GM12892 (cell line): ENCODE measurements at regions not wholly inside any gene's neighbourhood (a gene's known extent, or its start where the extent isn't known, plus 50 kb on each side); places are given as distances from the start of the nearest gene placed in this dataset.

Source experiments
- DNase-seq: peaks from one replicate; pipeline ENCODE4 v3.0.0; 2011; ENCODE audit not compliant: insufficient read length
- FAIRE-seq: peaks from 2 replicates; lab custom pipeline; 2011; peaks lifted over from hg19 to GRCh38; lab: Jason Lieb, UNC
- POLR2A ChIP-seq: IDR thresholded peaks from 2 replicates; pipeline ENCODE4 v1.6.1; 2011; ENCODE audit warnings: low read depth, low read length, control low read depth
- POLR2AphosphoS5 ChIP-seq: IDR thresholded peaks from 2 replicates; pipeline ENCODE4 v1.6.1; 2011; ENCODE audit warnings: low read depth, low read length, control low read depth
- TAF1 ChIP-seq: IDR thresholded peaks from 2 replicates; pipeline ENCODE4 v1.6.1; 2011; ENCODE audit warnings: low read depth, mild to moderate bottlenecking, control low read depth, low read length, borderline replicate concordance

DNA sequence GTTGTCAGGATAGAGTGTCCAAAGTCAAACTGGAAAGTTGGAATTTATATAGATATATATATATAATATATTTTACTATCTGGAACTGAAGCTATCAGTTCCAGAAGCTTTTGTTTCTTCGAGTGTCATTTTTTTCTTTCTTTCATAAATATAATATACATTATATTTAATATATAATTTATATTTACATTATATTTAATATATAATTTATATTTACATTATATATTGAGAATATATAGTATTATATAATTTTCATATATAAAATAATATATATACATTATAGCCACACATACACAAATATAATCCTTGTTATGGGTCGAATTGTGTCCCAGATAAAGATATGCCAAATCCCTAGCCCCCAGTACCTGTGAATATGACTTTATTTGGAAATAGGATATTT is 842.3 kb upstream of the LRRC4C start:
- TF ChIP-seq POLR2A (no peak), POLR2AphosphoS5 (no peak), TAF1 (no peak)
- FAIRE-seq (no peak), DNase-seq (no peak)

DNA sequence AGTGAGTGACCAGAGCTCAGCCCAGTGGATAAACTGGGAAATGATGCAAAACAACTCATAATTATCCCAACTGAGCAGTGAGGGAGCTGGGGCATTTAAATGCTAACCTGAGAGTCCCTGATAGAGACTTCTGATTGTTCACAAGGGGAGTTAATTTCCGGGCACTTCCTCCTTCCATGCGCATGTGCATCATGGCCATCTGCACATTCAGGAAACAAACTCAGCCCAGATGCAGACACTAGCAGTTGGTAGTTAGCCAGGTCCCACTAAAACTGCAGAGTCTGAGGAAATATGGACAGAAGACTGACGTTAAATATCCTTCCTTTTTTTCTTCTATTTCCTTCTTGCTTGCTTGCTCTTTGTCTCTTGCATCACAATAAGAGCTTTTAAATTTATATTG is 852.1 kb upstream of the LRRC4C start:
- no peak for TF ChIP-seq POLR2AphosphoS5
- TF ChIP-seq POLR2A = no peak
- no peak for TF ChIP-seq TAF1
- FAIRE-seq (no peak), DNase-seq (no peak)

DNA sequence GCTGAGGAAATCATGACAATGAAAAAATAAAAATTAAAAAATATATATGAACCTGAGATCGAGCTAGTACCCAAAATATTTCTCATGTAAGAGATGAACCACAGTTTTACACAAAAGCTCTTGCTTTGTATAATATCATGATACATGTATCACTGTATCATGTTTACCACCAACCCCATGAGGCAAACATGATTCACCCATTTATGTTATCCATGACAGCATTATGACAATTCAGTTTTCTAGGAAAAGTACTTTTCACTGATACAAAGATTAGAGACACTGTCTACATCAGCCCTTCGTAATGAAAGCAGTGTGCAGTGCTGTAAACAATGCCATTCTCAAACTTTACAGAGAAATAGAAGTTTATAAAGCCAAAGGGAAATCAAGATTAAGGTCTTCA is 852.5 kb upstream of the LRRC4C start:
- TF ChIP-seq TAF1 (no peak), POLR2AphosphoS5 (no peak), POLR2A (no peak)
- FAIRE-seq = no peak
- no peak for DNase-seq

DNA sequence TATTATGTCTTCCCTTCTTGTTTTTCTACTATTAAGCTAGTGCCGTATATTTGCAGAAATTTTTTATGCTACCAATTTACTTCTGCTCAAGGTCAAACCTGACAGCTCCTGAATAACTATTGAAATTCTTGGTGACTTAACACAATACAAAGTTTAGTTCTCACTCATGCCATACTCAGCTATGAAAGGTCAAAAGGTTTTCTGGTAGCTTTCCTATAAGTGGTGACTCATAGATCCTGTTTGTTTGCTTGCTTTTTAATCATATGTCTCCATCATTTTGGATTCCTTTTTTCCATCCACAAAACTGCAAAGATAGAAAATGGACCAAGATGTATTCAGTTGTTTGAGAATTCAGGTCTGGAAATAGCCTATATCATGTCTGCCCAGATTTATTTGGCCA is 855.8 kb upstream of the LRRC4C start:
- FAIRE-seq (no peak), DNase-seq (no peak)
- TF ChIP-seq POLR2A = no peak
- no peak for TF ChIP-seq TAF1
- TF ChIP-seq POLR2AphosphoS5 = no peak

DNA sequence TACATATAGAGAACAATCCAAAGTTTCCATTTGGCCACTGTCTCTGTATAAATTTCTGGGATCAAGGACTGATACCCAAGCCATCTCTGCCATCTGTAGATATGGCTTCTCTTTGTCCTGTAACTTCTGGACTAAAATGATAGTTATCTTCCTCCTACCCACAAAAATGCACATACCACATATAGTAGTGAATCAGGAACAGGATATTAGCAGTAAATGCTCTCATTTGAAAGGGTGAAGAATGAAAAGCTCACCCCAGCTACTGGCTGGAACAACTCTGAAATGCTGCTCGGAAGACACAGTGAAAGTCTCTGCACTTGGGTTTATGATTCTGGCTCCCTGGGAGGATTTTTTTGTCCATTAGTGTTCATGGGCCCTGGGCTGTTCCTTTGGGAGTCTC is 856.4 kb upstream of the LRRC4C start:
- no peak for TF ChIP-seq POLR2A
- TF ChIP-seq TAF1 = no peak
- TF ChIP-seq POLR2AphosphoS5 = no peak
- FAIRE-seq (no peak), DNase-seq (no peak)

DNA sequence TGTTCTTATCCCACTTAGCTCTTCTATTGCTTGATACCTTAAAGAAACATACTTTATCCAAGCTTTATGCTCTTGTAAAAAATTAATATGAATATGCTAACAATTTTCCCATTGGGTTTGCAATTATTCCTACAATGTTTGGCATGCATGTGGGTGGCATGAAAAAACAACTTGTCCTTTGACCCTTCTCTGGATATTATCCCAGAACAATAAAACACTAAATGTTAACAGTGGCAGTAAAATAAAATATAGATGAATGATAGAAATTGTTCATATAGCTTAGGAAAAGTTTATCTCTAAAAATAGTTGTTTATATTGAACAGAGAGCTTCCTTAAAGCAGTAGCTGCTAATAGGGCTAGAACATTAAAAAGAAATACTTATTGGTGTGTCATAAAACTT is 860.5 kb upstream of the LRRC4C start:
- no peak for TF ChIP-seq TAF1
- TF ChIP-seq POLR2A = no peak
- no peak for TF ChIP-seq POLR2AphosphoS5
- FAIRE-seq (no peak), DNase-seq (no peak)

DNA sequence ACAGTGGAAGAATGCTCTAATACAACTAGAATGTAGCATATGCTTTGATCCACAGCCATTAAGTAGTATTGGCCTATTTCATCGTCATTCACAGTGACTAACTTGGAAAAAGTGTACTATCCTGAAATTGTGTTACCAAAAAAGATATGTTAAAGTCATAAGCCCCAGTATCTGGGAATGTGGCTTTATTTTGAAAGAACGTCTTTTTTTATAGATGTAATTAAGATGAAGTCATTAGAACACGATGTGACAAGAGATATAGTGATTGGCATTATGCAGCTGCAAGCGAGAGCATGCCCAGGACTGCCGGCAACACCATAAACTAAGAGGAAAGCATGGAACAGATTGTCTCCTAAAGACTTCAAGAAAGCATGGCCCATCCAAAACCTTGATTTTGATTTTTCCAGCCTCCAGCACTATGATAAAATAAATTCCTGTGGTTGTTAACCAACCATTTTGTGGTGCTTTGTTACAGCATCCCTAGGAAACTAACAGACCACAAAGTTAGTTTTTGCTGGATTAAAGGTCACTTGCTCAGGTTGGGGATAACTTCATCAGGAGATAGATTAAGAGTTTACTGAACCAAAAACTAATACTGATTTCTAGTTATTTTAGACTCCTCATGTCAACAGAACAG is 870.6 kb upstream of the LRRC4C start:
- DNase-seq (no peak), FAIRE-seq (no peak)
- TF ChIP-seq TAF1 (no peak), POLR2AphosphoS5 (no peak), POLR2A (no peak)

DNA sequence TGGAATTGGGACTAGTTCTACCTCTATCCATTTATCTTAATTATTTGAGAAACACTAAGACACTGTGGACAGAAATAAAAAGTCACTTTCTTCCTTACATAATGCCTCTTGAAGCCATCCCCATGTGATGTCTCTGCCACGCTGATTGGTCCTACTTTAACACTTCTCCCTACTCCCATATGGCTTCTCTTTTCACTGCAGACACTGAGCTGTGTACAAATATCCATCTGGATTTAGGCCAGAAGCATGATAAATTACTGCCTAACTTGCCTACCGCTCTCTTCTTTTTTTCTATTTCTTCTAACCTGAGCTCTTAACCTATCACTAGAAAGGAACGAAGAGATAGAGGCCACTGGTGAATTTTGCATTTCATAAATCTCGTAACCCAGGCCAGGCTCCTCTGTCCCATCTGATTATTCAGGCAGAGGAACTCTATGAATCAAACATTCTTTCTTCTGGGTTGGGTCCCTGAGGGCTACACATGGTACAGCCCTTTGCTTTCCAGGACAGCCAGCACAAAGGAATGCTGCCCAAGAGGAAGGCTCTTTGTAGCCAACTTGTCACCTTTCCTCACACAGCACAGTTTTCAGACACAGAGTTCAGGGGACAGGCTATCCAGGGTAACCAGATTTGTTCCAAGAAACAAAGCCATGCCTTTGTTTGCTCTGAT is 878.5 kb upstream of the LRRC4C start:
- FAIRE-seq = no peak

DNA sequence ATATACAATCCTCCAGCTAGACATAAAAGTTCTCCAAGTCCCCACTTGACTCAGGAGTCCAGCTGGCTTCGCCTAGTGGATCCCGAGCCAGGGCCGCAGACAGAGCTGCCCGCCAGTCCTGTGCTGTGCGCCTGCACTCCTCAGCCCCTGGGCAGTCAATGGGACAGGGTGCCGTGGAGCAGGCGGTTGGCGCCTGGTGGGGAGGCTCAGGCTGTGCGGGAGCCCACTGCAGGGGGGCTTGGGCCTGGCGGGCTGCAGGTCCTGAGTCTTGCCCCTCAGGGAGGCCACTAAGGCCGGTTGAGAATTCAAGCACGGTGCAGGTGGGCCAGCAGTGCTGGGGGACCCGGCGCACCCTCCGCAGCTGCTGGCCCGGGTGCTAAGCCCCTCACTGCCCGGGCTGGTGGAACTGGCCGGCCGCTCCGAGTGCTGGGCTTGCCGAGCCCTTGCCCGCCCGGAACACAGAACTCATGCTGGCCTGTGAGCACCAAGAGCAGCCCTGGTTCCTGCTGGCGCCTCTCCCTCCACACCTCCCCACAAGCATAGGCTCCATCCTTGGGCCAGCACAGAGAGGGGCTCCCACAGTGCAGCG is 884.8 kb upstream of the LRRC4C start:
- FAIRE-seq (no peak), DNase-seq (no peak)
- TF ChIP-seq POLR2A = no peak
- no peak for TF ChIP-seq TAF1
- no peak for TF ChIP-seq POLR2AphosphoS5

More for the DNA sequence above, 878.5 kb upstream of the LRRC4C start:
- DNase-seq = no peak
- TF ChIP-seq POLR2AphosphoS5 (no peak), TAF1 (no peak), POLR2A (no peak)

DNA sequence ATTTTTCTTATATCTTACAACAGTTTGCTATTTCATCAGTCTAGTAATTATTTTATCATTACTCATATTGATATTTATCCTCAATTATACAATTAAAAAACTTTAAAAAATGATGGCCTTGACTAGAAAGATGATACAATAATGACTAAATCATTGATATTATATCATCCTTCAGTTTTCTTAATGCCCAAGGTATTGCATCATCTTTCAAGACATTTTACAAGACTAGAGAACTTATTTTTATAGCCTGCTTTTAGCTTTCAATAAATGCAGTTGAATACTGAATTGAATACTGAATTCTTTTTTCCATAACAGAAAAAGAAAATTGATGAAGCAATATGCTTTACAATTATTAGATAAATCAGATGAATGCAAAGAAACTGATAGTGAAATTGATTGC is 886.5 kb upstream of the LRRC4C start:
- DNase-seq = no peak
- TF ChIP-seq POLR2A (no peak), POLR2AphosphoS5 (no peak), TAF1 (no peak)
- FAIRE-seq = no peak

DNA sequence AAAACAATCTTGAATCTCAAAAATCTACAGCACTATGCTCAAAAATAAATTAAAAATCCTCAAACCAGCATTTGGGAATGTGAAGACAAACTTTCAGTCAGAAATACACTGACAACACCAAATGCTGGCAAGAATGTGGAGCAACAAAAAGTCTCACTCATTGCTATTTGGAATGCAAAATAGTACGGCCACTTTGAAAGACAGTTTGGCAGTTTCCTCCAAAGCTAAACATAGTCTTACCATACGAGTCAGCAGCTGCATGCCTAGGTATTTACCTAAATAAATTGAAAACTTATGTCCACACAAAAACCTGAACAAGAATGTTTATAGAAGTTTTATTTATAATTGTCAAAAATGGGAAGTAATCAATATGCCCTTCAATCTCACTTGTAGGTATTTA is 904.2 kb upstream of the LRRC4C start:
- no peak for FAIRE-seq
- no peak for TF ChIP-seq POLR2AphosphoS5
- no peak for TF ChIP-seq TAF1
- TF ChIP-seq POLR2A = no peak
- DNase-seq = no peak

DNA sequence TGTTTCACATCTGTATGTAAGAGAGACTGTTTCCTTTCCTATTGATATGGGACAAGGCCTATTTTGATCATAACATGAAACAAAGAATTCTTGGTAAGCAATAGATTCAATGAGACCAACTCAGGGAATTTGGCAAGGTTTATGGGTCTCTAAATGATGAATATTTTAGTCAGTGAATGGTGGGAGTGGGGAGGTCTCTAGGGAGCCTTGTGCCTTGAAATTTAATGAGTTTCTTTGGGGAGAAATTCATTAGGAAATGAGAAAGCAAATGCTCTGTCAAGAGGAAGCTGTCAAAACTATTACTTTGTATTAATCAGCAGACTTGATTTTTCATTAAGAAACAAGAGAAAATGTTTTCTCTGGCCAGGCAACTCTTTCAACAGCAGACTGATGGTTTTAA is 921.7 kb upstream of the API5 start:
- FAIRE-seq (no peak), DNase-seq (no peak)
- no peak for TF ChIP-seq POLR2A
- no peak for TF ChIP-seq TAF1
- TF ChIP-seq POLR2AphosphoS5 = no peak
